GM23248 (cell line): ENCODE measurements at regions not wholly inside any gene's neighbourhood (a gene's known extent, or its start where the extent isn't known, plus 50 kb on each side); places are given as distances from the start of the nearest gene placed in this dataset.

Experiments used
- DNase-seq: peaks from one replicate; pipeline ENCODE4 v3.0.0-alpha.2; 2015
- H2AFZ ChIP-seq: fragments of 200-600 bp; sonication (generic); 2 replicates; pipeline ENCODE4 v1.6.1; 2016; ENCODE audit warnings: antibody characterized with exemption
- H3F3A ChIP-seq: fragments of 200-600 bp; sonication (generic); 2 replicates; pipeline ENCODE4 v1.6.1; 2016; ENCODE audit warnings: mild to moderate bottlenecking, antibody characterized with exemption, mixed run types; ENCODE audit not compliant: insufficient read depth
- H3K27ac ChIP-seq: fragments of 200-600 bp; sonication (generic); 2 replicates; pipeline ENCODE4 v1.5.1; 2016; ENCODE audit warnings: mild to moderate bottlenecking
- H3K27me3 ChIP-seq: fragments of 200-600 bp; sonication (generic); replicated peaks from 2 replicates; pipeline ENCODE4 v1.6.1; 2016; ENCODE audit warnings: mild to moderate bottlenecking; ENCODE audit not compliant: insufficient read depth
- H3K36me3 ChIP-seq: fragments of 200-600 bp; sonication (generic); 2 replicates; pipeline ENCODE4 v1.6.1; 2016; ENCODE audit warnings: low read depth, mild to moderate bottlenecking
- H3K4me1 ChIP-seq: fragments of 200-600 bp; sonication (generic); 2 replicates; pipeline ENCODE4 v1.6.1; 2016; ENCODE audit warnings: mild to moderate bottlenecking; ENCODE audit not compliant: insufficient read depth
- H3K4me2 ChIP-seq: fragments of 200-600 bp; sonication (generic); one replicate; pipeline ENCODE4 v1.6.1; 2016; ENCODE audit warnings: mild to moderate bottlenecking; ENCODE audit not compliant: unreplicated experiment
- H3K4me3 ChIP-seq: fragments of 200-600 bp; sonication (generic); 2 replicates; pipeline ENCODE4 v1.5.1; 2016; ENCODE audit warnings: mild to moderate bottlenecking
- H3K79me2 ChIP-seq: fragments of 200-600 bp; sonication (generic); 2 replicates; pipeline ENCODE4 v1.6.1; 2016; ENCODE audit warnings: mild to moderate bottlenecking; ENCODE audit not compliant: insufficient read depth
- H3K9ac ChIP-seq: fragments of 200-600 bp; sonication (generic); 2 replicates; pipeline ENCODE4 v1.6.1; 2016; ENCODE audit warnings: mild to moderate bottlenecking
- H3K9me2 ChIP-seq: fragments of 200-600 bp; sonication (generic); 2 replicates; pipeline ENCODE4 v1.6.1; 2016; ENCODE audit warnings: mixed run types, mild to moderate bottlenecking, moderate library complexity; ENCODE audit not compliant: insufficient read depth
- H3K9me3 ChIP-seq: fragments of 200-600 bp; sonication (generic); one replicate; pipeline ENCODE4 v1.6.1; 2017; ENCODE audit warnings: low read depth
- H4K20me1 ChIP-seq: fragments of 200-600 bp; sonication (generic); 2 replicates; pipeline ENCODE4 v1.6.0; 2016; ENCODE audit not compliant: insufficient read depth
- EZH2 ChIP-seq: fragments of 200-600 bp; sonication (generic); IDR thresholded peaks from 2 replicates; pipeline ENCODE4 v1.6.1; 2018; ENCODE audit warnings: antibody characterized with exemption, mild to moderate bottlenecking; ENCODE audit not compliant: insufficient read depth, poor library complexity, severe bottlenecking
- EZH2phosphoT487 ChIP-seq: fragments of 200-600 bp; sonication (generic); IDR thresholded peaks from 2 replicates; pipeline ENCODE4 v1.6.1; 2018; ENCODE audit warnings: antibody characterized with exemption, moderate library complexity, mild to moderate bottlenecking, low read depth; ENCODE audit not compliant: insufficient read depth
- WGBS, 2 experiments: methylation state at CpG; one replicate each; pipeline ENCODE4 v1.1.6; 2015 to 2017; ENCODE audit warnings: low lambda C conversion rate in 2 of 2, low coverage in 1 of 2; ENCODE audit errors: missing lambda C conversion rate in 2 of 2; 5-methylcytosine and 5-hydroxymethylcytosine counted together
- in situ Hi-C: fragments of 300-500 bp; cut with MboI; formaldehyde crosslinking; loops from 2 replicates; pipeline ENCODE4 v1.15.0; 2020

- Histone ChIP-seq H3K4me3 (no peak overlapping the region), H3K27ac (no peak overlapping the region), H3K27me3 (peaks cover 24% of the 10 kb centered on the region), H3K36me3 (no peaks in the 10 kb centered on the region), H3K9me3 (no peaks in the 10 kb centered on the region), H3K4me2 (no peak overlapping the region), H3K9me2 (no peaks in the 10 kb centered on the region), H3K9ac (no peak overlapping the region), H3K79me2 (no peaks in the 10 kb centered on the region), H2AFZ (no peak overlapping the region), H4K20me1 (no peaks in the 10 kb centered on the region), H3F3A (no peaks in the 10 kb centered on the region), H3K4me1 (no peaks in the 10 kb centered on the region)
- TF ChIP-seq EZH2phosphoT487 (no peak), EZH2 (no peak)
- in situ Hi-C loops, result no loop called here
- no peak for DNase-seq
- 34 to 37% methylated on average over 5 of the region's 5 CpGs for WGBS, 2 experiments
Observed at GRCh38 chr15:77731945-77732344, 99.2 kb upstream of the LINGO1 start.

GRCh38 chr15:77731067-77731466, 98.4 kb upstream of the LINGO1 start:
- Histone ChIP-seq H3F3A (no peaks in the 10 kb centered on the region), H2AFZ (no peak overlapping the region), H3K4me1 (no peaks in the 10 kb centered on the region), H3K9ac (no peak overlapping the region), H3K27ac (no peak overlapping the region), H3K4me2 (no peak overlapping the region), H3K36me3 (no peaks in the 10 kb centered on the region), H3K9me2 (no peaks in the 10 kb centered on the region), H3K9me3 (no peaks in the 10 kb centered on the region), H3K27me3 (peaks cover 21% of the 10 kb centered on the region), H3K4me3 (no peak overlapping the region), H4K20me1 (no peaks in the 10 kb centered on the region), H3K79me2 (no peaks in the 10 kb centered on the region)
- WGBS, 2 experiments, result 48 to 53% methylated on average over 8 of the region's 8 CpGs
- TF ChIP-seq EZH2, result no peak
- TF ChIP-seq EZH2phosphoT487, result no peak
- DNase-seq, result no peak
- in situ Hi-C loops, result no loop called here

- no peak overlapping the region for H2AFZ ChIP-seq
- H3K27me3 ChIP-seq, result peaks cover 5% of the 10 kb centered on the region
- no peaks in the 10 kb centered on the region for H3K9me3 ChIP-seq
- no peaks in the 10 kb centered on the region for H3K9me2 ChIP-seq
- no peak overlapping the region for H3K4me3 ChIP-seq
- H3K9ac ChIP-seq, result no peak overlapping the region
- in situ Hi-C loops, result no loop called here
- no peaks in the 10 kb centered on the region for H3F3A ChIP-seq
- no peaks in the 10 kb centered on the region for H3K36me3 ChIP-seq
- H3K4me2 ChIP-seq, result no peak overlapping the region
- 40 to 52% methylated on average over 7 of the region's 7 CpGs for WGBS, 2 experiments
- H3K4me1 ChIP-seq, result no peaks in the 10 kb centered on the region
- no peak overlapping the region for H3K27ac ChIP-seq
- no peaks in the 10 kb centered on the region for H4K20me1 ChIP-seq
- TF ChIP-seq EZH2 (no peak), EZH2phosphoT487 (no peak)
- no peaks in the 10 kb centered on the region for H3K79me2 ChIP-seq
- no peak for DNase-seq
Observed at GRCh38 chr15:77727635-77728304, 95.1 kb upstream of the LINGO1 start.

- Histone ChIP-seq H3K4me2 (no peak overlapping the region), H2AFZ (no peak overlapping the region), H3K79me2 (no peaks in the 10 kb centered on the region), H3K9ac (no peak overlapping the region), H3K9me3 (no peaks in the 10 kb centered on the region), H3K9me2 (no peaks in the 10 kb centered on the region), H3K27ac (no peak overlapping the region), H3F3A (no peaks in the 10 kb centered on the region), H3K4me1 (no peaks in the 10 kb centered on the region), H4K20me1 (no peaks in the 10 kb centered on the region), H3K27me3 (peaks cover 5% of the 10 kb centered on the region), H3K36me3 (no peaks in the 10 kb centered on the region), H3K4me3 (no peak overlapping the region)
- TF ChIP-seq EZH2 (no peak), EZH2phosphoT487 (no peak)
- in situ Hi-C loops, result no loop called here
- DNase-seq, result no peak
- 62 to 64% methylated on average over 6 of the region's 6 CpGs for WGBS, 2 experiments
Observed at GRCh38 chr15:77724715-77725114, 92.0 kb upstream of the LINGO1 start.

- Histone ChIP-seq H3K9ac (no peak overlapping the region), H3F3A (no peaks in the 10 kb centered on the region), H3K27me3 (peaks cover 5% of the 10 kb centered on the region; the same call in 1 of the 2 replicates), H3K36me3 (no peaks in the 10 kb centered on the region), H4K20me1 (no peaks in the 10 kb centered on the region), H3K79me2 (no peaks in the 10 kb centered on the region), H3K27ac (no peak overlapping the region), H2AFZ (no peak overlapping the region), H3K4me1 (no peaks in the 10 kb centered on the region), H3K9me2 (no peaks in the 10 kb centered on the region), H3K4me3 (no peak overlapping the region), H3K9me3 (no peaks in the 10 kb centered on the region), H3K4me2 (no peak overlapping the region)
- no peak for DNase-seq
- no peak for TF ChIP-seq EZH2phosphoT487
- TF ChIP-seq EZH2, result no peak
- WGBS, 2 experiments, result 55 to 61% methylated on average over 14 to 16 of the region's 16 CpGs
- in situ Hi-C loops, result no loop called here
Observed at GRCh38 chr15:77723756-77724155, 91.0 kb upstream of the LINGO1 start.
